Brain pericyte (primary cell): ENCODE measurements at regions not wholly inside any gene's neighbourhood (a gene's known extent, or its start where the extent isn't known, plus 50 kb on each side); places are given as distances from the start of the nearest gene placed in this dataset.

ENCODE experiments used
- DNase-seq: peaks from one replicate; pipeline ENCODE4 v3.0.0-alpha.2; 2012; ENCODE audit warnings: low read depth, low spot score

- no peak for DNase-seq
Measured at GRCh38 chr14:38143659-38144505, 63.8 kb upstream of the SSTR1 start.

DNA sequence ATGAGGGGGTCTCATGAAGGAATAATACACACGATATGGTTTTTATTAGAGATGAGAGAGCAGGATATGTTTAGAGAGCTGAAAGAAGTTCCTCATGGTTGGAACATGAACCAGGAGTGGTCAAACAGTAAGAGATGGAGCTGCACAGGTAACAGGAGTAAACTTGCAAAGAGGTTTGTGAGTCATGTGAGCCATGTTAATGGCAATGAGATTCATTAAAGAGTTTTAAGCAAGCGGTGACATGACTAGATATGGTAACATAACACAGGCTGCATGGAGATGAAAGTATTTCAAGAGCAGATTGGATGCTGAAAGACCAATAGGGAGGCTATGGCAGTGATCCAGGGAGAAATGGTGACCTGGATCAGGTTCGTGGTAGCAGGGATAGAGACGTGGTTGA lies 62.6 kb upstream of the SSTR1 start:
- no peak for DNase-seq

- no peak for DNase-seq
Measured at GRCh38 chr14:38150075-38150474, 57.6 kb upstream of the SSTR1 start.
